ES-I3 (cell line): ENCODE measurements at regions not wholly inside any gene's neighbourhood (a gene's known extent, or its start where the extent isn't known, plus 50 kb on each side); places are given as distances from the start of the nearest gene placed in this dataset.

Experiments used
- H3K36me3 ChIP-seq: 2 replicates; pipeline ENCODE4 v1.6.1; 2013; ENCODE audit warnings: mild to moderate bottlenecking, low read length, control low read depth, moderate library complexity; ENCODE audit not compliant: insufficient read depth
- H3K4me1 ChIP-seq: 2 replicates; pipeline ENCODE4 v1.6.1; 2013; ENCODE audit warnings: mild to moderate bottlenecking, control low read depth, low read length; ENCODE audit not compliant: insufficient read depth
- H3K9ac ChIP-seq: 2 replicates; pipeline ENCODE4 v1.6.1; 2013; ENCODE audit warnings: low read depth, mild to moderate bottlenecking, low read length, moderate library complexity
- H3K9me3 ChIP-seq: 2 replicates; pipeline ENCODE4 v1.6.1; 2013; ENCODE audit warnings: mild to moderate bottlenecking, low read length, moderate library complexity; ENCODE audit not compliant: control insufficient read depth, insufficient read depth

- H3K36me3 ChIP-seq: no peaks in the 10 kb centered on the region
- no peaks in the 10 kb centered on the region for H3K9me3 ChIP-seq
- no peak overlapping the region for H3K9ac ChIP-seq
- H3K4me1 ChIP-seq: no peaks in the 10 kb centered on the region
These were observed 132.1 kb upstream of the KCNG1 start for GRCh38 chr20:51154708-51155690.

- no peaks in the 10 kb centered on the region for H3K36me3 ChIP-seq
- H3K9ac ChIP-seq: no peak overlapping the region
- no peaks in the 10 kb centered on the region for H3K9me3 ChIP-seq
- no peaks in the 10 kb centered on the region for H3K4me1 ChIP-seq
These were observed 131.2 kb upstream of the KCNG1 start for GRCh38 chr20:51153867-51154707.

- H3K36me3 ChIP-seq: no peaks in the 10 kb centered on the region
- no peaks in the 10 kb centered on the region for H3K4me1 ChIP-seq
- no peak overlapping the region for H3K9ac ChIP-seq
- H3K9me3 ChIP-seq: peaks cover 8% of the 10 kb centered on the region; the same call in 1 of the 2 replicates
These were observed 126.0 kb upstream of the KCNG1 start for GRCh38 chr20:51148941-51149340.

- H3K4me1 ChIP-seq: no peaks in the 10 kb centered on the region
- peaks cover 8% of the 10 kb centered on the region; the same call in 1 of the 2 replicates for H3K9me3 ChIP-seq
- no peak overlapping the region for H3K9ac ChIP-seq
- H3K36me3 ChIP-seq: no peaks in the 10 kb centered on the region
These were observed 121.6 kb upstream of the KCNG1 start for GRCh38 chr20:51144476-51144875.

GRCh38 chr20:51143652-51144051 is 120.7 kb upstream of the KCNG1 start:
- H3K9ac ChIP-seq: no peak overlapping the region
- H3K9me3 ChIP-seq: peaks cover 8% of the 10 kb centered on the region; the same call in 1 of the 2 replicates
- H3K36me3 ChIP-seq: no peaks in the 10 kb centered on the region
- no peaks in the 10 kb centered on the region for H3K4me1 ChIP-seq

- no peak overlapping the region for H3K9ac ChIP-seq
- no peaks in the 10 kb centered on the region for H3K4me1 ChIP-seq
- H3K9me3 ChIP-seq: peaks cover 8% of the 10 kb centered on the region; the same call in 1 of the 2 replicates
- no peaks in the 10 kb centered on the region for H3K36me3 ChIP-seq
These were observed 119.5 kb upstream of the KCNG1 start for GRCh38 chr20:51142448-51142847.

- Histone ChIP-seq H3K36me3 (no peaks in the 10 kb centered on the region), H3K4me1 (no peaks in the 10 kb centered on the region), H3K9me3 (peaks cover 6% of the 10 kb centered on the region; the same call in 1 of the 2 replicates)
These were observed 117.8 kb upstream of the KCNG1 start for GRCh38 chr20:51140671-51141070.

GRCh38 chr20:51139891-51140290 is 117.0 kb upstream of the KCNG1 start:
- Histone ChIP-seq H3K36me3 (no peaks in the 10 kb centered on the region), H3K4me1 (no peaks in the 10 kb centered on the region), H3K9me3 (no peaks in the 10 kb centered on the region), H3K9ac (no peak overlapping the region)

More at GRCh38 chr20:51140671-51141070, 117.8 kb upstream of the KCNG1 start:
- no peak overlapping the region for H3K9ac ChIP-seq

- no peak overlapping the region for H3K9ac ChIP-seq
- H3K9me3 ChIP-seq: no peaks in the 10 kb centered on the region
- H3K4me1 ChIP-seq: no peaks in the 10 kb centered on the region
- H3K36me3 ChIP-seq: no peaks in the 10 kb centered on the region
These were observed 115.7 kb upstream of the KCNG1 start for GRCh38 chr20:51138576-51138975.

GRCh38 chr20:51137461-51137860 is 114.6 kb upstream of the KCNG1 start:
- Histone ChIP-seq H3K9me3 (no peaks in the 10 kb centered on the region), H3K4me1 (no peaks in the 10 kb centered on the region)

GRCh38 chr20:51135926-51136715 is 113.2 kb upstream of the KCNG1 start:
- Histone ChIP-seq H3K36me3 (no peaks in the 10 kb centered on the region), H3K9me3 (no peaks in the 10 kb centered on the region), H3K4me1 (no peaks in the 10 kb centered on the region), H3K9ac (no peak overlapping the region)

More at GRCh38 chr20:51137461-51137860, 114.6 kb upstream of the KCNG1 start:
- H3K36me3 ChIP-seq: no peaks in the 10 kb centered on the region
- H3K9ac ChIP-seq: no peak overlapping the region

GRCh38 chr20:51134405-51134804 is 111.5 kb upstream of the KCNG1 start:
- Histone ChIP-seq H3K9ac (no peak overlapping the region), H3K36me3 (no peaks in the 10 kb centered on the region), H3K9me3 (no peaks in the 10 kb centered on the region), H3K4me1 (no peaks in the 10 kb centered on the region)

GRCh38 chr20:51132279-51132678 is 109.4 kb upstream of the KCNG1 start:
- no peaks in the 10 kb centered on the region for H3K36me3 ChIP-seq
- H3K9ac ChIP-seq: no peak overlapping the region
- peaks cover 7% of the 10 kb centered on the region; the same call in 1 of the 2 replicates for H3K4me1 ChIP-seq
- H3K9me3 ChIP-seq: no peaks in the 10 kb centered on the region

- Histone ChIP-seq H3K4me1 (peaks cover 7% of the 10 kb centered on the region; the same call in 1 of the 2 replicates), H3K36me3 (no peaks in the 10 kb centered on the region), H3K9me3 (no peaks in the 10 kb centered on the region), H3K9ac (no peak overlapping the region)
These were observed 108.9 kb upstream of the KCNG1 start for GRCh38 chr20:51131811-51132210.
